SK-N-MC (cell line): ENCODE measurements at regions not wholly inside any gene's neighbourhood (a gene's known extent, or its start where the extent isn't known, plus 50 kb on each side); places are given as distances from the start of the nearest gene placed in this dataset.

Experiments used
- DNase-seq: peaks from one replicate; pipeline ENCODE4 v3.0.0-alpha.2; 2011; ENCODE audit warnings: low read depth, low spot score
- H3K27ac ChIP-seq: fragments of 200-600 bp; sonication (generic); 2 replicates; pipeline ENCODE4 v1.5.1; 2016; ENCODE audit warnings: mixed run types
- H3K36me3 ChIP-seq: fragments of 200-600 bp; sonication (generic); 2 replicates; pipeline ENCODE4 v1.6.1; 2017; ENCODE audit warnings: antibody characterized with exemption, low read length, mixed read lengths; ENCODE audit not compliant: insufficient read depth
- H3K4me3 ChIP-seq: fragments of 200-600 bp; sonication (generic); 2 replicates; pipeline ENCODE4 v1.5.1; 2016
- H3K9ac ChIP-seq: fragments of 200-600 bp; sonication (generic); 2 replicates; pipeline ENCODE4 v1.8.0; 2017; ENCODE audit warnings: mixed run types, mixed read lengths; ENCODE audit not compliant: insufficient read length
- H3K9me3 ChIP-seq: fragments of 200-600 bp; sonication (generic); 2 replicates; pipeline ENCODE4 v1.6.1; 2017; ENCODE audit warnings: low read depth, mild to moderate bottlenecking, antibody characterized with exemption, low read length, moderate library complexity, mixed read lengths
- EZH2 ChIP-seq: fragments of 200-600 bp; sonication (generic); IDR thresholded peaks from one replicate; pipeline ENCODE4 v1.6.1; 2017; ENCODE audit warnings: antibody characterized with exemption
- FOXP2 ChIP-seq: optimal IDR thresholded peaks from 2 replicates; pipeline ENCODE3; 2011; ENCODE audit warnings: mild to moderate bottlenecking, moderate library complexity; ENCODE audit not compliant: insufficient read depth; ENCODE audit errors: extremely low read length, control extremely low read depth
- POLR2AphosphoS5 ChIP-seq: IDR thresholded peaks from 2 replicates; pipeline ENCODE4 v1.6.1; 2012; ENCODE audit warnings: mild to moderate bottlenecking, low read depth, low read length, borderline replicate concordance

DNA sequence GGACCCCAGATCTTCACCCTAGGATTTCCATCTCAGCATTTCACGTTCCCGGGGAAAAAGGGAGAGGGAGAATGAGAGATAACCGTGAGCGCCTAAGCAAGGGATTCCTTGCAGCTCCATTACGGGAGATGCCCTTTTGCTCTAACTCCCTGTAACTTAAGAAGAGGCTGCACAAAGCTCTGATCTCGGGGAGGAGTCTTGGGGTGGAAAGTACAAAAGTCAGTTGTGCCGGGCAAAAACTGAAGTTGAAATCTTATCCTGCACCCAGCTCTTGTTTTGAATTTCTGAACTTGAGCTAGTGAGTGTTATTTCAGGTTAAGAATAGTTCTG is 256.4 kb upstream of the SOX21 start:
- Histone ChIP-seq H3K9ac (no peak overlapping the region), H3K9me3 (no peaks in the 10 kb centered on the region), H3K27ac (no peak overlapping the region), H3K4me3 (peak overlapping the region; percentile 77), H3K36me3 (no peaks in the 10 kb centered on the region)
- TF ChIP-seq EZH2 (no peak), FOXP2 (no peak), POLR2AphosphoS5 (no peak)
- DNase-seq, result no peak

DNA sequence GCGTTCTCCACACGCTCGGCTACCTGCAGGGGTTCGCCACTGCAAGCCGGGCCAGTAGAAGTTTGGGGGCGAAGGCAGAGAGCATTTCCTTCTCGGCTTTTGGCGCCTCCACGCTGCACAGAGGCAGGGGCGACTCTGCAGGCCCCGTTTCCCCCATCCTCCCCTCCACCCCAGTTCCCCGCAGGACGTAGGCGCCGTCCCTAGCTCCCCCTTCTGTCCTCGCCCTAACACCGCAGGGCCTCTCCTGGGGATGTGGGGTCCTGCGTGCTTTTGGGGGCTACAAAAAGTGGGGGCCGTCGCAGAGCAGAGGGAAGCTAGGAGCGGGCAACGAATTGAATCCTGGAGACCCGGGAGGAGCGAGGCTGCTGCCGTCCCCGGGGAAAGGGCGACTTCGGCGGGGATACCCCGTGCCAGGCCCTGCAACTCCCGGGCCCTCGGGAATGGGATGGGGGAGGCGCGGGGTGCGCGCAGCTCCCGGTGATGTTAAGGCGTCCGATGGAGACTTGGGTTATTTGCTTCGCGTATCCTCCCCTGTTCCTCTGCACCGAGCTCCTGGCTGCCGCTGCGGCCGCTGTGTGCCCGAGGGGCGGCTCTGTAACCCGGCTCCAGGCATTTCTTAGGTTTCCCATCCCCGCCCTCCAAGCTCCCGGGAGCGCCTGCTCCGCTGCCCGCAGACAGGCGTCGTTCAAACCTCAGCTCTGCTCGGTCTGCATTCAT is 255.9 kb upstream of the SOX21 start:
- no peak for DNase-seq
- Histone ChIP-seq H3K4me3 (peak overlapping the region; percentile 77), H3K27ac (no peak overlapping the region)

DNA sequence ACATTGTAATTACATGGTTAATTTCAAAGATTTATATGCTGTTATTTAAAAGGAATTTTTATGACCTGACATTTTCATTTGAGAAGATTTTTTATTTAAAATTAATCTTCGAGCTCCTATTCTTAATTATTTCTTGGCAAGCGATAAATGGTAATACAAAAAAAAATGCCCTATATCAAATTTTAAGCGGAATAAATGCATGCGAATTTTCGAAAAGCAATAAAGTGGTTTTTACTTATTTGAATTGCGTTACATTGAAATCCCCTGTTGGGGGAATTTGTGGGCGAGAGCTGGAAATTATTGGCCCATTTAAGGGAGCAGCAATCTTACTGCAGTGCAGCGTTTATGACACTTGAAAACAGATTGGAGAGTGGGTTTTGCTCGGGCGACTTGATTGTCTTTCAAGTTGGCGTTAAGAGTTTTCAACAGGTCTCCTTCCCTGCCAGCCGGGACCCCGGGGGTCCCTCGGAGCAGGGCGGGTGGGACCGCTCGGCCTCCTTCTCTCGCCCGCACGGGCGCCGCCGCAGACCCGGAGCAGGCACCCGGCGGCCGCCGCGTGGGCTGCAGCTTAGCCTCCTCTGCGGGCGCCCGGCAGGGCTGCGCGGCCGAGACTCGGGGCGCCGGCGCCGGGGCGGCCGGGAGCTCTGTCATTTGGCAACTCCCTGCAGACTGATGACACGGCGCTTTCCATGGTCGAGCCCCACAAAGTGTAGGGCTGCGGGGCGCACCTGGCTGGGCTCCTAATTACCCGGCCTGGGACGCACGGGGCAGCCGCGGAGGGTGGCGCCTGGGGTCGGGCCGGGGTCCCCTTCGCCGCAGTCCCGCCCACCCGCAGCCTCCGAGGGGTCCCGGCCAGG is 255.1 kb upstream of the SOX21 start:
- H3K4me3 ChIP-seq, result peak overlapping the region; percentile 77
- no peaks in the 10 kb centered on the region for H3K36me3 ChIP-seq
- no peak for DNase-seq
- TF ChIP-seq FOXP2, result no peak
- TF ChIP-seq EZH2, result no peak
- no peak for TF ChIP-seq POLR2AphosphoS5
- no peak overlapping the region for H3K9ac ChIP-seq
- H3K27ac ChIP-seq, result no peak overlapping the region
- no peaks in the 10 kb centered on the region for H3K9me3 ChIP-seq

More for the DNA sequence above, 255.9 kb upstream of the SOX21 start:
- Histone ChIP-seq H3K9ac (no peak overlapping the region), H3K9me3 (no peaks in the 10 kb centered on the region), H3K36me3 (no peaks in the 10 kb centered on the region)
- TF ChIP-seq FOXP2 (no peak), POLR2AphosphoS5 (no peak), EZH2 (no peak)

DNA sequence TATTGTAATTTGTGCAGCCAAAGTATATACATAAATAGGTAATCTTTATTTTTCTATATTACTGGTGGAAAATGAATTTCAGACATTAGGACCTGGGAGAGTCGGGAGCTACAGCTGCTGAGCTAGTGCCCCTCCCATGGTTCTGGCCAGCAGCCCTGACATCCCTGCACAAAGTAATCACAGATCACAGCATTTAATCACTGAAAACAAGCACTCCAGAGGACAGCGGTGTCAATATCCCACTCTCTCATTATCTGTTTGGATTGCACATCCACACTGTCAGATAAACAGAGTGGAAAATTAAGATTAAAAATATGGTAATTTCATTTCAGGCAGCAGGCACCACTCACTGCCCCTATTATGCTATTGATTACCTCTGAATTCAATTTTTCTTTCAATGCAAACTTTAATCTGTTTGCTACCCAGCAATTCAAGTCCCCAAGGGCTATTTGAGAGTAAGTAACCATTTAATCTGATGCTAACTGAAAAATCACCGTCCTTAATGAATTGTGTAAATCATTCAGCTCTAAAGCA is 254.1 kb upstream of the SOX21 start:
- Histone ChIP-seq H3K9me3 (no peaks in the 10 kb centered on the region), H3K4me3 (no peak overlapping the region), H3K27ac (no peak overlapping the region), H3K9ac (no peak overlapping the region), H3K36me3 (no peaks in the 10 kb centered on the region)
- TF ChIP-seq FOXP2 (no peak), EZH2 (peak; percentile 29), POLR2AphosphoS5 (no peak)
- DNase-seq, result no peak

DNA sequence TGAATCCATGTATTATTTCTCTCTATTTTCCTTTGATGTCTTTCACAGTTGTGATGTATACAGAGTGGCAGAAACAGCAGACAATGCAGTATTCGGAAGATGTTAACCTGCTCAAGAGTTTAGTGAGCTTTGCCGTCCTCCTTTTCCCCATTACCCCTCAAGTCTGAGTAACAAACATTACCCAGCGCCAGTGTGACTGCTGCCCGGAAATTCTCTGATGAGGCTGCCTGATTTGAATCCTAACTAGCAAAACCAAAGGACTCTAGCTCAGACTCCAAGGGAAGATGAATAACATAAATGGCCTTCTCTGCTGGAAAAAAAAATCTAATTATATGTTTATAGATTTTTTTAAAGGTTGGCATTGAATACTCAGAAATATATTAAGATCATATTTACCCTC is 247.3 kb upstream of the SOX21 start:
- no peaks in the 10 kb centered on the region for H3K36me3 ChIP-seq
- H3K9me3 ChIP-seq, result no peaks in the 10 kb centered on the region
- TF ChIP-seq FOXP2 (no peak), POLR2AphosphoS5 (no peak), EZH2 (no peak)
- H3K4me3 ChIP-seq, result no peak overlapping the region
- no peak for DNase-seq
- H3K9ac ChIP-seq, result no peak overlapping the region
- H3K27ac ChIP-seq, result no peak overlapping the region

DNA sequence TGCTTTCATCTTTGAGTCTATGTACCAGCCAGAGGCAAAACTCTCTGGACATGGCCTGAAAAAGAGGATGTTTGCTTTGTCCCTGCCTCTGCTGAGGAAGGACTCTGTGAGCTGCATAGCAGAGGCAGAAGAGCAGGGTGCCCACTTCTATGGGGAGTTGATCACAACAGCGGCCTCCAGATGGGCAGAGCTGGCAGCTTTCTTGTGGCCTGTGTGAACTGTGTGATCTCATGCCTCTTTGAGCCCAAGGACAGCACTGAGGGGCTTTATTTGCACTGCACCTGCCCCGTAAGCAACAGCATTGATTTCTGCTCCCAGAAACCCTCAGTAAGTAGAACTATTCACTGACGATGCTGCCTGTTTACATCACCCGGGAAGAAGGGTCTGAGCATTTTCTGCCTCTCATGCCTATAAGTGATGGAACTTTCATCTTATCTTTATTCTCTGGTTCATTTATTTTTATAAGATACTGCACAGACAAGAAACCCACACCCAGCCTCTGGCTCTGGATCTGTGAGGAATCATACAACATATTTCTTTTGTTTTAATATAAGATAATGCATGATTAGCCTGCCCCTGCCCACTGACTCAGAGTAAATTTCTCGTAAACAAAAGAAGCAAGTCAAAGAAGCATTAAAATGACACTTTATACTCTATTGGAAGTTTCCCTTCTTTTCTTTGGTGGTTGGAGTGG is 244.2 kb upstream of the SOX21 start:
- no peak overlapping the region for H3K27ac ChIP-seq
- H3K36me3 ChIP-seq, result no peaks in the 10 kb centered on the region
- H3K4me3 ChIP-seq, result no peak overlapping the region
- H3K9ac ChIP-seq, result no peak overlapping the region
- H3K9me3 ChIP-seq, result no peaks in the 10 kb centered on the region
- no peak for TF ChIP-seq FOXP2
- TF ChIP-seq EZH2, result no peak
- DNase-seq, result no peak

DNA sequence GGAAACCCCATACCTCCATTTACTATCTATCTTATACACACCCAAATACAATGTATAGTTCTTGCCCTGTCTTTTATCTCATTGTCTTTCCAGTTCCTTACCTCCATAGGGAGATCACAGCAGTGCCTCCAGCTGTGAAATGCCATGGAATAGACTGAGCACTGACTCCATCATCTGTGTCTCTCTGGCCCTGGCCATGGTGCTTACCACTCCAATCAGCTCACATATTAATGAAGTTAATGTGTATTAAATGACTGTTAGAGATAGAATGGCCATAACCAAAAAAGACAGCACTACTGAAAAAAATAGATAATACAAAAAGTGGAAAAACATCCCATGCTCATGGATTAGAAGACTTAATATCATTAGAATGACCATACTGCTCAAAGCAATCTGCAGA is 240.4 kb upstream of the SOX21 start:
- DNase-seq, result no peak
- TF ChIP-seq POLR2AphosphoS5 (no peak), FOXP2 (no peak), EZH2 (no peak)
- no peak overlapping the region for H3K27ac ChIP-seq

DNA sequence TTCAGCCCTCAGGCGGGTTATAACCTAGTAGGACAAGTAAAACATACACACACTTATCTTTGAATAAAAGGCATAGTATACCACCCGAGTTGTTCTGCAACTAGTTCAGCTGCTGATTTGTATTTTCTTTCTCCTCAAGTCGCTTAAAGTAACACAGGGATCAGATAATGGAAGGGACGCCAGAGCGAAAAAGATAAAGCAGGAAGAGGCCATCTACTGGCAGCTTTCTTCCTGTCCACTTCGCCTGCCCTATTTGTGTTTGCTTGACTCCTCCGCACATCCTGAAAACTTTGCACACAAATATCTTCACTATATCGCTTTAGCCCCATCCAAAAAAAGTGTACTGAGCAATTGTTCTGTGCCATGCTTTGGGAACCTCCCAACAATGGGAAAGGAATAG is 238.0 kb upstream of the SOX21 start:
- DNase-seq, result no peak
- Histone ChIP-seq H3K36me3 (no peaks in the 10 kb centered on the region), H3K9me3 (no peaks in the 10 kb centered on the region), H3K9ac (no peak overlapping the region), H3K27ac (no peak overlapping the region), H3K4me3 (no peak overlapping the region)
- TF ChIP-seq FOXP2 (no peak), POLR2AphosphoS5 (no peak), EZH2 (no peak)

More for the DNA sequence above, 240.4 kb upstream of the SOX21 start:
- Histone ChIP-seq H3K4me3 (no peak overlapping the region), H3K9me3 (no peaks in the 10 kb centered on the region), H3K9ac (no peak overlapping the region), H3K36me3 (no peaks in the 10 kb centered on the region)
